Heart right ventricle (tissue), 16 donors: ENCODE measurements at regions not wholly inside any gene's neighbourhood (a gene's known extent, or its start where the extent isn't known, plus 50 kb on each side); places are given as distances from the start of the nearest gene placed in this dataset.

Experiments used
- ATAC-seq, 8 donors: fragments of 200-7000 bp; cut with Tn5 transposase; one replicate each; pipeline ENCODE4 v1.9.1; 2020; ENCODE audit warnings: mild to moderate bottlenecking in 8 of 8, moderate library complexity in 8 of 8, moderate number of reproducible peaks in 1 of 8
- DNase-seq, 2 donors: peaks; one replicate each; pipeline ENCODE4 v3.0.0-alpha.2; 2020
- H3K27ac ChIP-seq, 10 donors: fragments of 200-600 bp; sonication (generic) in 2 of 10; one replicate each; pipeline versions ENCODE4 v1.5.0 to v1.8.0; 2020 to 2022; ENCODE audit warnings: mild to moderate bottlenecking in 3 of 10
- H3K27me3 ChIP-seq, 7 donors: fragments of 200-600 bp; one replicate each; pipeline ENCODE4 v1.8.0; 2021 to 2022; ENCODE audit warnings: mild to moderate bottlenecking in 2 of 7
- H3K36me3 ChIP-seq, 9 donors: fragments of 200-600 bp; sonication (generic) in 1 of 9; one replicate each; pipeline versions ENCODE4 v1.5.0 to v1.8.0; 2020 to 2022; ENCODE audit warnings: mild to moderate bottlenecking in 2 of 9
- H3K4me1 ChIP-seq, 9 donors: fragments of 200-600 bp; sonication (generic) in 1 of 9; one replicate each; pipeline versions ENCODE4 v1.5.0 to v1.8.0; 2020 to 2022; ENCODE audit warnings: mild to moderate bottlenecking in 4 of 9
- H3K4me3 ChIP-seq, 10 donors: fragments of 200-600 bp; sonication (generic) in 2 of 10; one replicate each; pipeline versions ENCODE4 v1.5.0 to v1.8.0; 2020 to 2022; ENCODE audit warnings: mild to moderate bottlenecking in 7 of 10, moderate library complexity in 2 of 10
- H3K9me3 ChIP-seq, 11 donors: fragments of 200-600 bp in 10 of 11; sonication (generic) in 2 of 11; one replicate each; pipeline versions ENCODE4 v1.5.0 to v1.8.0; 2013 to 2022; ENCODE audit warnings: mild to moderate bottlenecking in 2 of 11, control low read depth in 1 of 11, moderate library complexity in 1 of 11
- WGBS, 2 donors: extraction: QIAGEN DNeasy Blood & Tissue Kit; methylation state at CpG; one replicate each; pipeline ENCODE4 v1.1.7; 2013; ENCODE audit warnings: inconsistent platforms in 1 of 2; 5-methylcytosine and 5-hydroxymethylcytosine counted together
- intact Hi-C, 10 donors: fragments of 100-400 bp; cut with DNase I; formaldehyde crosslinking; loops; one replicate each; pipeline versions ENCODE4 v1.11.1 to v1.14.2; 2022
- TF ChIP-seq, protein P1 (sequence below), 9 donors: fragments of 200-600 bp; sonication (generic) in 2 of 9; IDR thresholded peaks; one replicate each; pipeline versions ENCODE4 v1.5.0 to v1.8.0; 2021 to 2022; ENCODE audit warnings: antibody characterized with exemption in 9 of 9, mild to moderate bottlenecking in 5 of 9, moderate library complexity in 1 of 9
- donor health status: Arrhythmogenic right ventricular cardiomyopathy.
- donor health status: ischemic (EF 13 %, LVEDD 7.1; RV severe dilation, severe dysfunction).
- donor health status: healthy with polysubstance abuse.
- donor health status: DM: no; HTN: yes; CAD: no.
- donor health status: DM: no; HTN: no; CAD: no.
- donor health status: ischemic (EF 25% LVEDD 6.9; RV normal size, moderate dysfunction).
- donor health status: ischemic (EF 25% LVEDD 5.7; RV mildly dilated, moderate dysfunction).
- donor health status: healthy.
- donor health status: DM: yes; HTN: yes; CAD: no.
- donor health status: Ischemic cardiomyopathy.
- donor health status: ischemic (EF 35%, LVEDD 5.7; RV mildly dilated, moderate dysfunction).
- donor health status: nonischemic (EF 11% LVEDD 7.7; RV severe dilation, severe dysfunction).
- donor health status: DM: yes; HTN: yes; CAD: no.
- donor health status: PGD.
- donor health status: ischemic (EF 29% LVEDD 5.4; RV normal size, mild dysfunction).
- donor health status: nonischemic (EF 23%, LVEDD 6.1; RV moderate dilation, normal function).

DNA sequence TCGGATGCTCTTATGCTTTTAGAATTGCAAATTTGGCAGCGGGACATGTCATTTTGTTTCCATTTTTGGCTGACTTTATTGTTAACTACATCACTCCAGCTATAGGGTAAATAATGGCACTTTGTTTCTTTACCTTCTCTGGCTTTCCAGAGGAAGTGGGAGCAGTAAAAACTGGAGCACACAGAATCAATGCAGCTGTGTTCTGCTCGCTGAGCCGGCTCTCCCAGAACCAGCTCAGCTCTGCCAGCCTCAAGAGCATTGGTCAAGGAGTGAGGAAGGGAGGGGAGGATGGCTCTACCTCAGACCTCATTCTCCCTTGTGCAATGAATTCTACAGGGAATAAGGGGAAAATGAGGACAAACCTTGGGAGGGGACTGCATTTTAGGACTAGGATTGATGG is 50.5 kb upstream of the SPATA13 start:
- H3K36me3 ChIP-seq: no peaks in the 10 kb centered on the region
- intact Hi-C loops: no loop called here
- H3K9me3 ChIP-seq: no peaks in the 10 kb centered on the region
- peaks cover 0 to 15% (median 0%) of the 10 kb centered on the region in 9 donors for H3K4me1 ChIP-seq
- DNase-seq: no peak
- no peak overlapping the region for H3K27ac ChIP-seq
- 56 to 67% methylated on average over 4 of the region's 4 CpGs for WGBS, 2 donors
- H3K27me3 ChIP-seq: peaks cover 0 to 4% (median 0%) of the 10 kb centered on the region in 7 donors
- H3K4me3 ChIP-seq: no peak overlapping the region
- TF ChIP-seq, protein P1, sequence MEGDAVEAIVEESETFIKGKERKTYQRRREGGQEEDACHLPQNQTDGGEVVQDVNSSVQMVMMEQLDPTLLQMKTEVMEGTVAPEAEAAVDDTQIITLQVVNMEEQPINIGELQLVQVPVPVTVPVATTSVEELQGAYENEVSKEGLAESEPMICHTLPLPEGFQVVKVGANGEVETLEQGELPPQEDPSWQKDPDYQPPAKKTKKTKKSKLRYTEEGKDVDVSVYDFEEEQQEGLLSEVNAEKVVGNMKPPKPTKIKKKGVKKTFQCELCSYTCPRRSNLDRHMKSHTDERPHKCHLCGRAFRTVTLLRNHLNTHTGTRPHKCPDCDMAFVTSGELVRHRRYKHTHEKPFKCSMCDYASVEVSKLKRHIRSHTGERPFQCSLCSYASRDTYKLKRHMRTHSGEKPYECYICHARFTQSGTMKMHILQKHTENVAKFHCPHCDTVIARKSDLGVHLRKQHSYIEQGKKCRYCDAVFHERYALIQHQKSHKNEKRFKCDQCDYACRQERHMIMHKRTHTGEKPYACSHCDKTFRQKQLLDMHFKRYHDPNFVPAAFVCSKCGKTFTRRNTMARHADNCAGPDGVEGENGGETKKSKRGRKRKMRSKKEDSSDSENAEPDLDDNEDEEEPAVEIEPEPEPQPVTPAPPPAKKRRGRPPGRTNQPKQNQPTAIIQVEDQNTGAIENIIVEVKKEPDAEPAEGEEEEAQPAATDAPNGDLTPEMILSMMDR (IDR thresholded peaks at IDR 0.05): no peak
- ATAC-seq: no peak
